GM18907 (cell line): ENCODE measurements at regions not wholly inside any gene's neighbourhood (a gene's known extent, or its start where the extent isn't known, plus 50 kb on each side); places are given as distances from the start of the nearest gene placed in this dataset.

Source experiments
- ATAC-seq: cut with Tn5 transposase; IDR thresholded peaks from one replicate; pipeline ENCODE4 v1.9.1; 2021; ENCODE audit warnings: mild to moderate bottlenecking, moderate library complexity; ENCODE audit not compliant: unreplicated experiment

DNA sequence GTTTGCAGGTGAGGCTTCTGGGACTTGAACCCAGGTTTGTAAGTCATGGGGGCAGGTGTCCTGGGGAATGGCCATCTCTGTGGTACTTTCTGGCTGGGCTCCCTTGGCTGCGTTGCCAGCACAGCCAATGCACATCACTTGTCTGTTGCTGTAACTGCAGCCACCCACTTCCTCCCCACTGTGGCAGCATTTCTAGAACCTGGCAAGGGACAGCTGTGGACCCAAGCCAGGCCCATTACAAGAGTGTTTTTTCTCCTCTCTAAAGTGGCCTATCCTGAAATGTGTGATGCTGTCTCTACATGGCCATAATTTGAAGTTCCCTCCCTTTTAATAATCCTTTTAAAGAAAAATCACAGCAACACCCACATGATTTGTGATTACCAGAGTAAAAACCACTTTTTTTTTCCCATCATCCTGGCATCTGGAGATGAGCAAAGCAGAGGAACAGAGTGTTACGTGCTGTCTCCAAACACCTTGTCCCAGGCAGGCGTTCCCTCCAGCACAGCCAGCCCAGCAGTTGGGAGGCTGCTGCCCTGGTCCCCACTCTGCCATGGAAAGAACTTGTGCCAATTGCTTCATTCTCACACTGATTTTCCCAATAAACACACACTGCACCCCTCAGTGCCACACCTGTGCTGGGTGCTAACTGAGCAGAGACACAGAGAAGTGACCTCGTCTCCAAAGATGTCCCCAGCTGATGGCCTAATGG lies 360.6 kb upstream of the USP24 start:
- no peak for ATAC-seq

DNA sequence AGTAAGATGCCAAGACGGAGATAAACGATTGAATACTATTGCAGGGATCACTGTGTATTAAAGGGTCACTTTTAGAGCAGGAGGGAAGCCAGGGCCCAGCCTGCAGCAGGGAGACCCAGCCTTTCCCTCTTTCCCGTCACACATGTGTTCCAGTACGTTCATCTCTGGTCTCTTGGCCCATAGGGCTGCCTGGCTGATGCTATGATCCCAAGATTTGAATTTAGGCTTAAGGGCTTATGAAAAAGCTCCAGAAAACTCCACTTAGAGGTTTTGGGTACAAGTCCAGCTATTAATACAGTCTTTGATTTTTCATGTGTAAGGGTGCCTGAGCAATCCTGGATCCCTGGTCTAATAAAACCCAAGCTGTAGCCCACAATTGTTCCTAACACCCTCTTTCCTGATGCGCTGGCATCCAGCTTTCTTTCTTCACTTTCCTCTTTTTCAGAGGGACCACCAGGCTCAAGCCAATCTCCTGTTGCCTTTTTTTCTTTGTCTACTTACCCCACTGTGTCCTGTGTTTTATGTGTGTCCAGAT lies 359.6 kb upstream of the USP24 start:
- no peak for ATAC-seq

DNA sequence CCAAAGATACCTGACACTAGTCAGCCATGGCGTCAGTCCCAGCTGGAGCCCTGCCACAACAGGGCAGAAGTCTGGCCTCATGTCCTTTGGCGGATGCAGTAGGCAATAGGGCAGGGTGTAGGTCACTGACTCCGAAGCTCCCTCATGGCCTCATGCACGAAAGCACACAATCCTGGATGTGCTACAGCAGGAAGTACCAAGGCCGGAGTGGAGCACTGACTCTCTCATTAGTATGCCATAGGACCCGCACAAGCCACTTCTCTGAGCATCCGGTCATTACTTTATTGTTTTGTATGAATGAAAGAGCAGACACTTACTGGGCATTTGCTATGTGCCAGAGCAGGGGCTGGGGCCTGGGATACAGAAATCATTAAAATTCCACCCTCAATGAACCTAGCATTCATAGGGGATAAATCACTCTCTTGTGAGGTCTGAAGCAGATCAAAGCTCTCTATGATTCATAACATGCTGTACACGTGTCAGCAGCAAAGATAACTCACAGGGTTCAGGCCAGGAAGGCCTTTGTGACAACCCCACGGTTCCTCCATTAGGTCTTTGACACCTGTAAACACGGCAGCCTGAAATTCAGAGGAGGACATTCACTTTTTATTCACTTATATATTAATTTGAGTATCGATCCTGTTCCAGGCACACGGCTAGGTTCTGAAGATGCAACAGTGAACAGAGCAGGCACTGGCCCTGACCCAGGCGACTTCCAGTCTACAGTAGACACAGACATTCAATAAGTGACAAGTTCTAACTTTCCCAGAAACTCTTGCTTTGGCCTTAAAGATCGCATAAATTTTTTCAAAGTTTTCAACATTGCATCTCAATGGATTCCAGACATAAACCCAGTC lies 357.9 kb upstream of the USP24 start:
- no peak for ATAC-seq

DNA sequence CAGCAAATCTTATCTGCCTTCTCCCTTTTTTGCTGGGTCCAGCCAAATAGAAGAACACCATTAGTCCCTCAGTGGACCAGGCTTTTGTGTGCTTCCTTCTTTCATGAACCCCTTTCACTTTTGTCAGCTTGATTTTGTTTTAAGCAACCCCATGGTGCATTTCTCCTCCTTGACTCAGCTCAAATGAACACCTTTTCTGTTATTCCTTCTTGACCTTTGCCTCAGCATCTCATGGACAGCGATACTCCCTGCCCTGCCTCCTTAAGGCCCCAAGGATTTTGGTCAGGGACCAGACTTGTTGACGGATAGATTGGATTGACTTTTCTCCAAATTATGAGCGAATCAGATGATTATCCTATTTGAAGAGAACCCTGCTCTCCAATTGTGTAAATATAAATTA lies 356.6 kb upstream of the USP24 start:
- no peak for ATAC-seq

DNA sequence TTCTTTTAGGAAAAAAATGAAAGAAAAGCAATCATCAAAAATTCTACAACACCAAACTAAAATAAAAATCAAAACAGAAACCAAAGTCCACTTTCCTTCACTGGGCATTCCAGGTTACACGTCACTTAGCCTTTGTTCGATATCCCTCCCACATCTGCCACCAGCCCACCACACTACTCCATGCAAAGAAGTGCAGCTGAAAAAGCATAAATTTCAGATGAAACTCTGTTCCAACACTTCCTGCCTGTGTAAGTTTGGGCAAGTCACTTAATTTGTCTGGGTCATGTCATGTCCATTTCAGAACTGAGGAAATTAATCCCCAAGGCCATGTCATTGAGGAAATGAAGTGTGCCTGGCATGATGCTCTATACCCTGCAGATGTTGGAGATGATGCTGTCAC lies 354.3 kb upstream of the USP24 start:
- no peak for ATAC-seq

DNA sequence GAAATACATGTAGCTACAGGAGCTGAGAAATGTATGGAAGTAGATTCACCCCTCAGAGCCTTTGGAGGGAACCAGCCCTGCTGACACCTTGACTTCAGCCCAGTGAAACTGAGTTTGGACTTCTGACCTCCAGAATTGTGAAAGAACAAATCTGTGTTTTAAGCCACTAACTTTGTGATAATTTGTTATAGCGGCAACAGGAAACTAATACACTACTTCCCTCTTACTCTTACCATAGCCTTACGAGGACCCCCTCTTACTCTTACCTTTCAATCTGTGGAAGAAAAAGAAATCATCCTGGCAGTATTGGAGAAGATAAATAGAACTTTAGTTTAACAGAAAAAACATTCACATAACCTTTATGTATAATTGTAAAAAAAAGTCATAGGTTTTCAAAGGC lies 353.6 kb upstream of the USP24 start:
- ATAC-seq = no peak

DNA sequence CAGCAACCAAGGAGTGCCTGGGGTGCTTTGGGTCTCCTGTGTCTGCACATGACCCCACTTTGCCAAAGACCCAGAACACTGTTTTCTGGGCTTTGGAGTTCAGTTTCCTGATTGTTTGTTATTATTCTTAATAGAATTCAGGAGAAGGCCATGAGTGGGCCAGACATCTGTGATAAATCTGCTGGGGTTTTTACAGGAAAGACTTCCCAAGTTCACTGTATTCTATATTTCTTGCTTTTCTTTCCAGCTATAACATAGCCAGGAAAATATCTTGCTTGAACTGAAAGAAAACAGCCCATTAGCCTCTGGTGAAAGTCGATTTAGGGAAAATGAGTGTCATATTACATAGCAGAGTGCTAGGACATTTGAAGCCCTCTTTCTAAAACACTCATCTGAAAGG lies 345.1 kb upstream of the USP24 start:
- ATAC-seq = no peak

DNA sequence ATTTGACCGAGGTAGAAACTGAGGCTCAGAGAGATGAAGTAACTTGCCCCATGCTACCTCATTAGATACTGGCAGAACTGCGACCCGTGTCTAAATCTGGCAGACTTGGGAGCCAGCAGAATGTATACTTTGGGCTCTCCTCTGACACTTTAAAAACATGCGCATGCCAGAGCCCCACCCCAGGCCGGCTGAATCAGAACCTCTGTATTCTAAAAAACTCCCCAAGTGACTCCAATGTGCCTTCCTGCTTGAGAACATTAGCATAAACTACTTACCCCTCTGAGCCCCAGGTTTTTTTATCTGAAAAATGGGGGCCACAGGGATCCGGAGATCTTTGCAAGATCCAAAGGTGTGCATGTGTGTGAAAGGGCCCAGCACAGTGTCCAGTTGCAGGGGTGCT lies 344.7 kb upstream of the USP24 start:
- no peak for ATAC-seq

DNA sequence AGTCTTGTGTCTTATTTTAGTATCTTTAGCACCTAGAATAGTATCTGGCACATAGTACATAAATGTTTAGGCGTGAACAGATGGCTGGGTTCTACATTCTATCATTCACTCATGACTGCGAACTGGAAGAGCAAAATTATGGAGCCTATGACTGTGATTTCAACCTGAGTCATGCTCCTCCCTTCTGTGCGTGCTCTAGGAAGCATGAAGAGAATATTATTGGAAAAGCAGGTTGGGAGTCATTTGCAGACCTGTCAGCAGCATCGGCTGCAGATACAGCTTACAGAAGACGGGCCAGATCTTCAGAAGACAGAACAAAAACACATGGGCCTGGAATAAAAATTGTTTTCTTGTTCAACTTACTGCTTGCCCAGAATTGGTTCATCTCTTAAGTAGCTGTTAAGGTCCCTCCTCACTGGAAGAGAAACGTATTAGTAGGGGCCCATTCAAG lies 344.0 kb upstream of the USP24 start:
- no peak for ATAC-seq

DNA sequence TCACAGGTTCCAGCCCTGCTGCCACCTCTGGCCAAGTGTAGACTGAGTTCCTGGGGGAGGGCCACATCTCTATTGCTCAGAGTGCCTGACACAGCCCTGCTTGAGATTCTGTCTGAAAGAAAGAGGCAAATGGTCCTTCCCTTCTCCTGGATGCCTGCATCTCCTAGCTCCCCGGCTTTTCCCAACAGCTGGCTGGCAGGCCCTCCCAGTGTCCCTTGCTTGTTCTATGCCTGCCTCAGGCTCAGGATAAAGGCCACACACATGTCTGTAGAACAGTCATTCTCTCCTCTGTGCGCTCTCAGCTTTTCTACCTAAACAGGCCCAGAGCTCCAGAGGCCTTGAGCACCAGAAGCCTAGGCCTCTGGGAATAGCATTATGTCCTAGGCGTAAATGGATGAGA lies 343.4 kb upstream of the USP24 start:
- no peak for ATAC-seq

DNA sequence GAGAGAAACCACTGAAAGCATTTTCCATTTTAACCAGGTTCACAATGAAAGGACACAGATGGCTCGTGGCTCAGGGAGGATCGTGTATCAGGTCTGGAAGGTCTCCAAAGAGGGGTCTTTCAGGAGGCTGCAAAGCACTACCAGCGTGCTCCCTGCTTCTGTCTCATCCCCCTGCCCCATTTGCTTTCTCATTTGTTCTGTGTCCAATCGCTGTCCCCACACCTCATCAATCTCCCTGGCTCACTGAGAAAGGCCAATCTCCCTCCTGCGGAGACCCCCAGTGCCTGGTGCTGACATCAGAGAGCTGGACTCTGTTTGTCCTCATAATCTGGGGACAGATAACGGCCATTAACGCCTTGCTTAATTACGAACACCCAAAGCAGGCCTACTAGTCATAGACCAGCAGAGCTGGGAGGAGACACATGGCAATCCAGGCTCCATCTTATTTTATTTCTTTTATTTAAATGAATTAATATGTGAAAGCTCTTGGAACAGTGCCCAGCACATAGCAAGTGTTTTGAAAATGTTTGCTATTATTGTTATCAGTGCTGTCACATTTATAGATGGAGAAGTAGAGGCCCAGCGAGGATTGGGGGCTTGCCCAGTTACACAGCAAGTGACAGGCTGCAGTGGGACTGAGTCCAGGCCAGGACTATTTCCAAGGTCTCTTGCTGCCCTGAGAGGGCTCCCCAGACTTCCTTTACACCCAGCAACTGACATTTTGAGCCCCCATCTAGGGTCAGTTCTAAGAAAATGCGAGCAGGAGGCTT lies 341.0 kb upstream of the USP24 start:
- no peak for ATAC-seq

DNA sequence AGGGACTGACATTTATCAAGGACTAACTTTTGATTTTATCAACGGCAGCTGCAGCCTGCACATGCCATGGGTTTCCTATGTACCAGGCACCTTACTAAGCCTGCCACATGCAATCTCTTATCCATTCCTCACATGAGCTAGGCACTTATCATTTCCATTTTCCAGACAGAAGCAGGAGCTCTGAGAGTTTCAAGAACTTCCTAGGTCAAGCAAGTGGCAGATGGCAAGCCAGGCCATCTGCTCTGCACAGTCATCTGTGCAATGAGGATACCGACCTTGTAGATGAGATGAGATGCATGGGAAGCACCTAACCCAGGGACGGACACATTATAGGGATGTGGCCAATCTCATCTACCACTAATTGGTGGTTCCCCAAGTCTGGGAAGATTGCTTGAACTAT lies 339.4 kb upstream of the USP24 start:
- no peak for ATAC-seq

DNA sequence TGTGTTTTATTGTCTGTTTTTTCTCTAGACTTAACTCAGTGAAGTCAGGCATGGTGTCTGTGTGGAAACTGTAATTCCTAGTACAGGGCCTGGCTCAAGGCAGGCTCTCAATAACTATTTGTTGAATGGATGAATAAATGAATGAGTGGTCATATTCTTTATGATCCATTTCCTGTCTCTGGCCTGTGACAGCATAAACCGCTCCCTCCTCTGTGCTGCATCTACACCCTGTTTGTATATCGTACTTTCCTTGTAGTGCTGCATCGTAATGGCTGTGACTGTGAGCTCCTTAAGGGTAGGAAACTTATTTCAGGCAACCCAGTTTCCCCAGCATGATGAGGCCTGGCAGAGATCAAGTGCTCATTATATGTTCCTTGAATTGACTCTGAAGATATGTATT lies 337.5 kb upstream of the USP24 start:
- ATAC-seq = no peak

DNA sequence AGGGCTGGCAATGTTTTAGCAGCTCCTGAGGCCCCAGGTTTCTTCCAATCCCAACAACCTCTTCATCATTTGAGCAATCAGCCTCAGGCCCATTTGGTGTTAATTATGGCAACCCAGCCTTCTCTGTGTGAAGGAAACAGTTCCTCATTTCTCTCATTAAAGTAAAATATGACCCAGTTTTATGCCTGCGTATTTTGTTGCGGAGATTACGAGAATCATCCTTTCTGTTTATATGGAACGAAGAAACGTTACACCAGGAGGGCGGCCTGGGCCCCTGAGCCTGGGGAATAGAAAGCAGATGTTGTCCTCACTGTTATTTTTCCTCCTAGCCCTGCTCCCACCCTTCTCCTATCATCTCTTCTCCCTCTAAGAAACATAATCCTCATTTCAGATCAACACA lies 332.2 kb upstream of the USP24 start:
- ATAC-seq = no peak

DNA sequence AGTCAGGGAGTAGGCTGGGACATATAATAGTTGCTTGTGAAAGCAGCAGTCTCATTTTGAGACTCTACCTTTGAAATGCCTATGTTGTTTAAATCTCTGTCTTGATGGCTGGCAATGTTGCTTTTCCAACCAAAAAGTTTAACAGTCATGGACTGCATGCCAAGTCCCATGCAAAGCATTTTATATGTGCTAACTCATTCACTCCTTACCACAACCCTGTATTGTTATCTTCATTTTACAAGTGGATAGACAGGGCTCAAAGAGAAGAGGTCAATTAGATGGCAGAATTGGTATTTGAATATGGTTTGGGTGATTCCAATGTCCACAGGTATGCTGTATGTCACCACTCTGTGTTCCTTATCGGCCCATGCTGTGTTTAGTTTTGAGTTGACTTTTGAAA lies 331.4 kb upstream of the USP24 start:
- no peak for ATAC-seq

DNA sequence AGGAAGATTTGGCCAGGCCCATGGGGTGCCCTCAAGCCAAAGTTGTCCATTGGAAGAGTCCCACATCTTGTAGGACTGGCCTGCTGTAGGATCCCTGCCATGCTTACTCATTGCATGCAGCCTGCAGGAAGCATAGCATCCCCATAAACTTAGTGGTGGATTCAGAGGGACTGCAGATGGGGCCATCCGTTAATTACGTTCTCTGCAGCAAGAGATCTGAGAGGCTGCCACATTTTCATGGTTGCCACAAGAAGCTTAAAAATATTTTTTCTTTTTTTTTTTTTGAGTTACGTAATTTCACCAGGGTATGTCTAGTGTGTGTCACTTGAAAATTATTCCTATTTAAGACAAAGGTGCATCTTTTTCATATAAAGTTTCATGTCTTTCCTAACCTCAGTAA lies 329.7 kb upstream of the USP24 start:
- no peak for ATAC-seq

DNA sequence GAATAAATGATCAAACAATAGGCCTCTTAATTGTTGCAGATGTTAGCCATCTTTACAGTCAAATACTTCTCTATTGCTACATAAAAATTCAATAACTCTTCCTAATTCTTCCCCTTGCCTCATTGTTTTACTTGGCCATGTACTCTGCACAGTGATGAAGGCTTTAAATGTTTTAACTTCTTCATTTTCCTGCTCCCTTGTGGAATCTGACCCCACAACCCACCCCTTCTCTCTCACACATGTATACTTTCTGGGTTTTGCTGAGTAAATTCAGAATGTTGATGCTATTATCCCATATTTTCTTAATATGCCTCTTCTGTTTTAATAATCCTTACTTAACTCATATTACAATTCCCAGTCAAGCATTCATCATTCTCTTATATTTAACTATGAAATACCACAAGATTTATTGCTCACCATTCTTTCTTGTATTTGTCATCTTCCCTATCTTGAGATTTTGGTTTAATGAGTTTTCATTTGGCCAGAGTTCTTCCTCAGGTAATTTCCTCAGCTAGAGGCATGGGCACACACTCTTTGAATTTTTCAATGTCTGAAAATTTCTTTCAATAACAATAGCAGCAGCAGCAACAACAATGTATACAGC lies 327.8 kb upstream of the USP24 start:
- ATAC-seq = no peak

DNA sequence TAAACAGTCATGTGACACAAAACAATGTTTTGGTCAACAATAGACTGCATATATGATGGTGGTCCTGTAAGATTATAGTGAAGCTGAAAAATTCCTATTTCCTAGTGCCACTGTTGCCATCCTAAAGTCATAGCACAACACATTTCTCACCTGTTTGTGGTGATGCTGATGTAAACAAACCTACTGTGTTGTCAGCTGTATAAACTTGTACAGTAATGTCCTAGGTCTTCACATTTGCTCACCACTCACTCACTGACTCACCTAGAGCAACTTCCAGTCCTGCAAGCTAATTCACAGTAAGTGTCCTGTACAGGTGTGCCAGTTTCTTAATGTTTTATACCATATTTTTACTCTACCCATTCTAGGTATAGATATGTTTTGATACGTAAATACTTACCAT lies 326.1 kb upstream of the USP24 start:
- no peak for ATAC-seq

DNA sequence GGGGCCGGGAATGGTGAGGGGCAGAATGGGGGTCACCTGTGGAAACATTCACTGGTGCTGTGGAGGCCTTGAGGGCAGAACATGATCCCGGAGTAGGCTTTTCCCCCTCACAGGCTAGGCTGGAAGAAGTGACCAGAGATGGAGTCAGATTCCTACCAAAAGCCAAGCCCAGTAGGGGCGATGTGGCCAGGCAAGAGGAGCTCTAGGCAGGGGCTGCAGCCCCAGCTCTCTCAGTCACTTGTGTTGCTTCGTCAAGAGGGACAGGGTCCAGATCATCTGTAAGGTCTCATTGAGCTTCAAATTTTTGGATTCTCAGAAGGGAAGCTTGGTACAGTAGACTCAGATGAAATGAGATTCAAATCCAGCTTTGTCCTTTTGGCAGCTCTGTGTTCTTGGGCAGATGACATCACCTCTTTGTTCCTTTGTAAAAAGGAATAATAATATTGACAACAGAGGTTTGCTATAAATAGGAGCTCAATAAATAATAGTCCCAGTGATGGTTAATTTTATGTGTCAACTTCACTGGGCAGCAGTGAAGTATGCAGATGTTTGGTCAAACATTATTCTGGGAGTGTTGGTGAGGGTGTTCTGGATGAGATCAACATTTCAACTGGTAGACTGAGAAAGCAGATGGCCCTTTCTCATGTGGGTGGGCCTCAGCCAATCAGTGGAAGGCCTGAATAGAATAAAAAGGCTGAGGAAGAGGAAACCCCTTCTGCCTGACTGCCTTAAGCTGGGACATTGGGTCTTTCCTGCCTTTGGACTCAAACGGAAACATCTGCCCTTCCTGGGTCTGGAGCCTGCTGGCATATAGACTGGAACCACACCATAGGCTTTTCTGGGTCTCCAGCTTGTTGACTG lies 324.7 kb upstream of the USP24 start:
- no peak for ATAC-seq

DNA sequence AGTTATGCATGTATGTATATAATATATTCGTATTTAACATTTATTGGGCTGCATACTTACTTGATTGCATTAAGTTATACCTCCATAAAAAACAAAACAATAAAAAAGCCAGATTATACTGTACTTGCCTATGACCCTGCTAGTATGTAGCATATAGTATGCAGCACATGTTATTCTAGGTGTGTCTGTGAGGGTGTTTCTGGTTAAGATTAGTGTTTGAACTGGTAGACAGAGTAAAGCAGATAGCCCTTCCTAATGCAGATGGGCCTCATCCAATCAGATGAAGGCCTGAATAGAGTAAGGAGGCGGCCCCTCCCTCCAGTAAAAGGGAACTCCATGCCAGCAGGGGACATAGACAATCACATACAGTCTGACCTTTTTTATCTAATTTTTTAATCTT lies 323.3 kb upstream of the USP24 start:
- ATAC-seq = no peak
